Liver (tissue), 8 donors: ENCODE measurements at regions not wholly inside any gene's neighbourhood (a gene's known extent, or its start where the extent isn't known, plus 50 kb on each side); places are given as distances from the start of the nearest gene placed in this dataset.

Experiments used
- DNase-seq: peaks from one replicate; pipeline ENCODE4 v3.0.0-alpha.2; 2017; ENCODE audit warnings: low spot score
- H3K27ac ChIP-seq, 2 donors: one replicate each; pipeline ENCODE4 v1.7.0; 2013; ENCODE audit warnings: inconsistent platforms in 2 of 2, low read length in 2 of 2, control low read depth in 1 of 2, low read depth in 1 of 2, mild to moderate bottlenecking in 1 of 2
- H3K27me3 ChIP-seq, 4 donors: one replicate each; pipeline versions ENCODE4 v1.6.1 to v1.7.0; 2013; ENCODE audit warnings: low read length in 3 of 4, inconsistent platforms in 1 of 4, mild to moderate bottlenecking in 1 of 4, moderate library complexity in 1 of 4; ENCODE audit not compliant: control insufficient read depth in 4 of 4, insufficient read depth in 4 of 4
- H3K36me3 ChIP-seq, 4 donors: one replicate each; pipeline versions ENCODE4 v1.6.1 to v1.7.0; 2013; ENCODE audit warnings: low read length in 3 of 4, mild to moderate bottlenecking in 3 of 4, low read depth in 1 of 4, moderate library complexity in 1 of 4; ENCODE audit not compliant: control insufficient read depth in 4 of 4, insufficient read depth in 3 of 4
- H3K4me1 ChIP-seq, 4 donors: one replicate each; pipeline versions ENCODE4 v1.6.1 to v1.7.0; 2013; ENCODE audit warnings: low read length in 3 of 4, mild to moderate bottlenecking in 3 of 4, moderate library complexity in 1 of 4; ENCODE audit not compliant: control insufficient read depth in 4 of 4, insufficient read depth in 4 of 4
- H3K4me3 ChIP-seq, 3 donors: one replicate each; pipeline versions ENCODE4 v1.6.1 to v1.7.0; 2013; ENCODE audit warnings: low read length in 3 of 3, control low read depth in 1 of 3, low read depth in 1 of 3, mild to moderate bottlenecking in 1 of 3
- H3K9ac ChIP-seq, 2 donors: one replicate each; pipeline ENCODE4 v1.7.0; 2013; ENCODE audit warnings: low read length in 2 of 2, mild to moderate bottlenecking in 2 of 2, moderate library complexity in 2 of 2, control low read depth in 1 of 2, low read depth in 1 of 2
- H3K9me3 ChIP-seq, 4 donors: one replicate each; pipeline versions ENCODE4 v1.6.1 to v1.7.0; 2013; ENCODE audit warnings: low read length in 3 of 4; ENCODE audit not compliant: control insufficient read depth in 4 of 4
- EGR1 ChIP-seq, 2 donors: IDR thresholded peaks; 2 replicates each; pipeline ENCODE4 v1.6.1; 2016 to 2018; ENCODE audit warnings: antibody characterized with exemption in 2 of 2, low read depth in 2 of 2
- FOXA1 ChIP-seq: IDR thresholded peaks from 2 replicates; pipeline ENCODE4 v1.6.1; 2016; ENCODE audit warnings: antibody characterized with exemption
- FOXA2 ChIP-seq: IDR thresholded peaks from 2 replicates; pipeline ENCODE4 v1.6.1; 2016; ENCODE audit warnings: antibody characterized with exemption
- GABPA ChIP-seq, 2 donors: IDR thresholded peaks in 1 of 2; conservative IDR thresholded peaks in 1 of 2; 2 replicates each; pipeline ENCODE4 v1.6.1; 2016; ENCODE audit warnings: antibody characterized with exemption in 2 of 2, mild to moderate bottlenecking in 1 of 2, moderate library complexity in 1 of 2
- HNF4G ChIP-seq: IDR thresholded peaks from 2 replicates; pipeline ENCODE4 v1.6.1; 2016; ENCODE audit warnings: antibody characterized with exemption
- JUND ChIP-seq, 2 donors: IDR thresholded peaks; 2 replicates each; pipeline ENCODE4 v1.6.1; 2016; ENCODE audit warnings: antibody characterized with exemption in 2 of 2
- RXRA ChIP-seq, 2 donors: IDR thresholded peaks; 2 replicates each; pipeline ENCODE4 v1.6.1; 2017 to 2018; ENCODE audit warnings: antibody characterized with exemption in 2 of 2, mild to moderate bottlenecking in 1 of 2
- TAF1 ChIP-seq: conservative IDR thresholded peaks from 2 replicates; pipeline ENCODE4 v1.6.1; 2016; ENCODE audit warnings: antibody characterized with exemption, mild to moderate bottlenecking
- WGBS: extraction: QIAGEN DNeasy Blood & Tissue Kit; methylation state at CpG from one replicate; pipeline ENCODE4 v1.1.7; 2013; 5-methylcytosine and 5-hydroxymethylcytosine counted together
- TF ChIP-seq, protein P1 (sequence below): IDR thresholded peaks from 2 replicates; pipeline ENCODE4 v1.6.1; 2016; ENCODE audit warnings: antibody characterized with exemption, mild to moderate bottlenecking
- TF ChIP-seq, protein P2 (sequence below): IDR thresholded peaks from 2 replicates; pipeline ENCODE4 v1.6.1; 2016; ENCODE audit warnings: antibody characterized with exemption
- TF ChIP-seq, protein P3 (sequence below): fragments of 150-350 bp; IDR thresholded peaks from 2 replicates; pipeline ENCODE4 v1.5.1; 2017; ENCODE audit warnings: improper control_type of control experiment, low read depth, low read length; ENCODE audit not compliant: missing input control
- TF ChIP-seq, protein P4 (sequence below): IDR thresholded peaks from 2 replicates; pipeline ENCODE4 v1.6.1; 2016; ENCODE audit warnings: antibody characterized with exemption
- TF ChIP-seq, protein P5 (sequence below): IDR thresholded peaks from 2 replicates; pipeline ENCODE4 v1.6.1; 2016; ENCODE audit warnings: antibody characterized with exemption
- donor health status: healthy.
- donor health status: healthy.
- donor health status: healthy.
- donor health status: healthy.
- donor health status: healthy.

DNA sequence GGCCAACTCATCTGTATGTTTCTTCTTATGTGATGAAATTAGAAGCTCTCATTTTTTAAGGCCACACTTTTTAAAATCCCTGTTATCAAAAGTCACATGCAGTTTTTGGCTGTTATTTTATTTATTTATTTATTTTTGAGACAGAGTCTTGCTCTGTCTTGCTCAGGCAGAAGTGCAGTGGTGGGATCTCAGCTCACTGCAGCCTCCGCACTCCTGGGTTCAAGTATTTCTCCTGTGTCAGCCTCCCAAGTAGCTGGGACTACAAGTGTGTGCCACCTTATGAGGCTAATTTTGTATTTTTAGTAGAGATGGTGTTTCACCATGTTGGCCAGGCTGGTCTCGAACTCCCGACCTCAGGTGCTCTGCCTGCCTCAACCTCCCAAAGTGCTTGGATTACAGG lies 1434.5 kb downstream of the LRFN5 start:
- TF ChIP-seq GABPA (IDR thresholded peaks at IDR 0.05 in 1 of 2, conservative IDR thresholded peaks at IDR 0.05 in 1 of 2) (no peak), JUND (IDR thresholded peaks at IDR 0.05) (no peak), FOXA1 (no peak), TAF1 (no peak), EGR1 (IDR thresholded peaks at IDR 0.05; ENCODE audit: low read depth in 2 of 2) (no peak)
- TF ChIP-seq, protein P1, sequence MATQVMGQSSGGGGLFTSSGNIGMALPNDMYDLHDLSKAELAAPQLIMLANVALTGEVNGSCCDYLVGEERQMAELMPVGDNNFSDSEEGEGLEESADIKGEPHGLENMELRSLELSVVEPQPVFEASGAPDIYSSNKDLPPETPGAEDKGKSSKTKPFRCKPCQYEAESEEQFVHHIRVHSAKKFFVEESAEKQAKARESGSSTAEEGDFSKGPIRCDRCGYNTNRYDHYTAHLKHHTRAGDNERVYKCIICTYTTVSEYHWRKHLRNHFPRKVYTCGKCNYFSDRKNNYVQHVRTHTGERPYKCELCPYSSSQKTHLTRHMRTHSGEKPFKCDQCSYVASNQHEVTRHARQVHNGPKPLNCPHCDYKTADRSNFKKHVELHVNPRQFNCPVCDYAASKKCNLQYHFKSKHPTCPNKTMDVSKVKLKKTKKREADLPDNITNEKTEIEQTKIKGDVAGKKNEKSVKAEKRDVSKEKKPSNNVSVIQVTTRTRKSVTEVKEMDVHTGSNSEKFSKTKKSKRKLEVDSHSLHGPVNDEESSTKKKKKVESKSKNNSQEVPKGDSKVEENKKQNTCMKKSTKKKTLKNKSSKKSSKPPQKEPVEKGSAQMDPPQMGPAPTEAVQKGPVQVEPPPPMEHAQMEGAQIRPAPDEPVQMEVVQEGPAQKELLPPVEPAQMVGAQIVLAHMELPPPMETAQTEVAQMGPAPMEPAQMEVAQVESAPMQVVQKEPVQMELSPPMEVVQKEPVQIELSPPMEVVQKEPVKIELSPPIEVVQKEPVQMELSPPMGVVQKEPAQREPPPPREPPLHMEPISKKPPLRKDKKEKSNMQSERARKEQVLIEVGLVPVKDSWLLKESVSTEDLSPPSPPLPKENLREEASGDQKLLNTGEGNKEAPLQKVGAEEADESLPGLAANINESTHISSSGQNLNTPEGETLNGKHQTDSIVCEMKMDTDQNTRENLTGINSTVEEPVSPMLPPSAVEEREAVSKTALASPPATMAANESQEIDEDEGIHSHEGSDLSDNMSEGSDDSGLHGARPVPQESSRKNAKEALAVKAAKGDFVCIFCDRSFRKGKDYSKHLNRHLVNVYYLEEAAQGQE, result no peak
- TF ChIP-seq, protein P2, sequence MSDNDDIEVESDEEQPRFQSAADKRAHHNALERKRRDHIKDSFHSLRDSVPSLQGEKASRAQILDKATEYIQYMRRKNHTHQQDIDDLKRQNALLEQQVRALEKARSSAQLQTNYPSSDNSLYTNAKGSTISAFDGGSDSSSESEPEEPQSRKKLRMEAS, result no peak
- TF ChIP-seq, protein P3, sequence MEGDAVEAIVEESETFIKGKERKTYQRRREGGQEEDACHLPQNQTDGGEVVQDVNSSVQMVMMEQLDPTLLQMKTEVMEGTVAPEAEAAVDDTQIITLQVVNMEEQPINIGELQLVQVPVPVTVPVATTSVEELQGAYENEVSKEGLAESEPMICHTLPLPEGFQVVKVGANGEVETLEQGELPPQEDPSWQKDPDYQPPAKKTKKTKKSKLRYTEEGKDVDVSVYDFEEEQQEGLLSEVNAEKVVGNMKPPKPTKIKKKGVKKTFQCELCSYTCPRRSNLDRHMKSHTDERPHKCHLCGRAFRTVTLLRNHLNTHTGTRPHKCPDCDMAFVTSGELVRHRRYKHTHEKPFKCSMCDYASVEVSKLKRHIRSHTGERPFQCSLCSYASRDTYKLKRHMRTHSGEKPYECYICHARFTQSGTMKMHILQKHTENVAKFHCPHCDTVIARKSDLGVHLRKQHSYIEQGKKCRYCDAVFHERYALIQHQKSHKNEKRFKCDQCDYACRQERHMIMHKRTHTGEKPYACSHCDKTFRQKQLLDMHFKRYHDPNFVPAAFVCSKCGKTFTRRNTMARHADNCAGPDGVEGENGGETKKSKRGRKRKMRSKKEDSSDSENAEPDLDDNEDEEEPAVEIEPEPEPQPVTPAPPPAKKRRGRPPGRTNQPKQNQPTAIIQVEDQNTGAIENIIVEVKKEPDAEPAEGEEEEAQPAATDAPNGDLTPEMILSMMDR, result no peak
- no peaks in the 10 kb centered on the region for H3K36me3 ChIP-seq
- no peak for DNase-seq
- H3K9me3 ChIP-seq, result no peaks in the 10 kb centered on the region
- no peak overlapping the region for H3K9ac ChIP-seq
- H3K4me3 ChIP-seq, result no peak overlapping the region
- peaks cover 0 to 3% (median 0%) of the 10 kb centered on the region in 4 donors for H3K4me1 ChIP-seq
- H3K27me3 ChIP-seq, result no peaks in the 10 kb centered on the region
- WGBS, result 90% methylated on average over 3 of the region's 3 CpGs
- H3K27ac ChIP-seq, result no peak overlapping the region

DNA sequence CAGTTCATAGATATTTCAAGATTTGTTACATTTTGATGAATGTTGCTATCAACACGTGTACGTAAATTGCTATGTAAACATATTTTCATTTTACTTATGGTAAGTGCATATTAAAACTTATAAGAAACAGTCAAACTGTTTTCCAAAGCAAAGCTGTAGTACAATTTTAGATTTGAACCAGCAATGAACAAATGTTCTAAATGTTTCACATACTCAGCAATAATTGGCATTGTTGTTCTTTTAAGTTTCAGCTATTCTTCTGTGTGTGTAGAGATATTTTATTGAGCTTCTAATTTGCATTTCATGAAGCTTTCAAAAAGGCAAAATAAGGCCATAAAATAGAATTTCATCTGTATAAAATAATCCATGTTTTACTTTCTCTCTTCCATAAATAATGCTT lies 1433.2 kb downstream of the LRFN5 start:
- no peak for DNase-seq
- WGBS, result 85% methylated on average over 2 of the region's 2 CpGs
- Histone ChIP-seq H3K4me1 (peaks cover 0 to 3% (median 0%) of the 10 kb centered on the region in 4 donors), H3K9me3 (no peaks in the 10 kb centered on the region), H3K36me3 (no peaks in the 10 kb centered on the region), H3K9ac (no peak overlapping the region), H3K27me3 (no peaks in the 10 kb centered on the region), H3K27ac (no peak overlapping the region), H3K4me3 (no peak overlapping the region)
- TF ChIP-seq FOXA2 (no peak), HNF4G (no peak), RXRA (IDR thresholded peaks at IDR 0.05) (no peak)
- TF ChIP-seq, protein P1, result no peak
- TF ChIP-seq, protein P2, result no peak
- TF ChIP-seq, protein P4, sequence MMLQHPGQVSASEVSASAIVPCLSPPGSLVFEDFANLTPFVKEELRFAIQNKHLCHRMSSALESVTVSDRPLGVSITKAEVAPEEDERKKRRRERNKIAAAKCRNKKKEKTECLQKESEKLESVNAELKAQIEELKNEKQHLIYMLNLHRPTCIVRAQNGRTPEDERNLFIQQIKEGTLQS, result no peak
- TF ChIP-seq, protein P5, sequence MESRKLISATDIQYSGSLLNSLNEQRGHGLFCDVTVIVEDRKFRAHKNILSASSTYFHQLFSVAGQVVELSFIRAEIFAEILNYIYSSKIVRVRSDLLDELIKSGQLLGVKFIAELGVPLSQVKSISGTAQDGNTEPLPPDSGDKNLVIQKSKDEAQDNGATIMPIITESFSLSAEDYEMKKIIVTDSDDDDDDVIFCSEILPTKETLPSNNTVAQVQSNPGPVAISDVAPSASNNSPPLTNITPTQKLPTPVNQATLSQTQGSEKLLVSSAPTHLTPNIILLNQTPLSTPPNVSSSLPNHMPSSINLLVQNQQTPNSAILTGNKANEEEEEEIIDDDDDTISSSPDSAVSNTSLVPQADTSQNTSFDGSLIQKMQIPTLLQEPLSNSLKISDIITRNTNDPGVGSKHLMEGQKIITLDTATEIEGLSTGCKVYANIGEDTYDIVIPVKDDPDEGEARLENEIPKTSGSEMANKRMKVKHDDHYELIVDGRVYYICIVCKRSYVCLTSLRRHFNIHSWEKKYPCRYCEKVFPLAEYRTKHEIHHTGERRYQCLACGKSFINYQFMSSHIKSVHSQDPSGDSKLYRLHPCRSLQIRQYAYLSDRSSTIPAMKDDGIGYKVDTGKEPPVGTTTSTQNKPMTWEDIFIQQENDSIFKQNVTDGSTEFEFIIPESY, result no peak
